ENCODE measurements at regions not wholly inside any gene's neighbourhood (a gene's known extent, or its start where the extent isn't known, plus 50 kb on each side); places are given as distances from the start of the nearest gene placed in this dataset.
"Not testable (repeated sequence)": the region's sequence is repeated elsewhere in the genome, so short reads cannot be mapped to it uniquely, and the experiment has no call there.

DNA sequence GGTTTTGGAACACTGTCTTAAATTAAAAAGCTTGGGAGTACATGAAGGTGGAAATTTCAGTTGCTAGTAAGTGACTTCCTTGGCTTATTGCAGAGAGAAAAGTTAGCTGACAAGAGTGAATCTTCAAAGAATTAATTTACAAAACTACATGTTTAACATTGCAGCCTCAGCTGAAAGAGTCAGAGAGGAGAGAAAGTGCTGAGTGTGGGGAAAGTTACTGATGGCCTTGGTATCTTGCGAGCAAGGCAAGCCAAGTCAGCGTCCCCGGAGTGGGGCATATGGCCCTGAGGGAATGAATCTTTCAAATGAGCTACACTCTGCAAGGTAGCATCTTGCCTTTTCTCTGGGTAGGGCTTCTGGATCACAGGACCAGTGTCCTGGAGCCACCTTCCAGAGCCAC lies 131.3 kb downstream of the LPIN1 start:
- H3K4me1 Mint-ChIP-seq = peaks cover 0 to 11% (median 3%) of the 10 kb centered on the region in 3 donors
- H3K36me3 Mint-ChIP-seq = peaks cover 2% of the 10 kb centered on the region
- no peaks in the 10 kb centered on the region for H3K9me3 Mint-ChIP-seq
- H3K4me3 Mint-ChIP-seq = no peak overlapping the region
- no peak overlapping the region for H3K27ac Mint-ChIP-seq
- H3K27me3 Mint-ChIP-seq = no peaks in the 10 kb centered on the region

DNA sequence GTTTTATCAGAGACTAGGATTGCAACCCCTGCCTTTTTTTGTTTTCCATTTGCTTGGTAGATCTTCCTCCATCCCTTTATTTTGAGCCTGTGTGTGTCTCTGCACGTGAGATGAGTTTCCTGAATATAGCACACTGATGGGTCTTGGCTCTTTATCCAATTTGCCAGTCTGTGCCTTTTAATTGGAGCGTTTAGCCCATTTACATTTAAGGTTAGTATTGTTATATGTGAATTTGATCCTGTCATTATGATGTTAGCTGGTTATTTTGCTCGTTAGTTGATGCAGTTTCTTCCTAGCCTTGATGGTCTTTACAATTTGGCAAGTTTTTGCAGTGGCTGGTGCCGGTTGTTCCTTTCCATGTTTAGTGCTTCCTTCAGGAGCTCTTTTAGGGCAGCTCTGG lies 138.8 kb downstream of the LPIN1 start:
- H3K4me3 Mint-ChIP-seq, H3K36me3 Mint-ChIP-seq, H3K9me3 Mint-ChIP-seq, H3K27ac Mint-ChIP-seq, H3K4me1 Mint-ChIP-seq, H3K27me3 Mint-ChIP-seq: not testable (repeated sequence)

- H3K27ac Mint-ChIP-seq, H3K36me3 Mint-ChIP-seq, H3K4me1 Mint-ChIP-seq, H3K27me3 Mint-ChIP-seq, H3K4me3 Mint-ChIP-seq: not testable (repeated sequence)
- H3K9me3 Mint-ChIP-seq = peaks cover 6 to 10% (median 7%) of the 10 kb centered on the region in 3 donors
Observed at GRCh38 chr2:11886899-11887298, 140.5 kb downstream of the LPIN1 start.

- H3K27me3 Mint-ChIP-seq = peaks cover 2% of the 10 kb centered on the region
- H3K9me3 Mint-ChIP-seq = peaks cover 9 to 16% (median 10%) of the 10 kb centered on the region in 3 donors
- H3K4me1 Mint-ChIP-seq = no peaks in the 10 kb centered on the region
- H3K4me3 Mint-ChIP-seq = peak overlapping the region in 1 of 4 donors; percentile 52
- H3K27ac Mint-ChIP-seq = no peak overlapping the region
- peaks cover 3% of the 10 kb centered on the region for H3K36me3 Mint-ChIP-seq
Observed at GRCh38 chr2:11889101-11889850, 142.8 kb downstream of the LPIN1 start.

DNA sequence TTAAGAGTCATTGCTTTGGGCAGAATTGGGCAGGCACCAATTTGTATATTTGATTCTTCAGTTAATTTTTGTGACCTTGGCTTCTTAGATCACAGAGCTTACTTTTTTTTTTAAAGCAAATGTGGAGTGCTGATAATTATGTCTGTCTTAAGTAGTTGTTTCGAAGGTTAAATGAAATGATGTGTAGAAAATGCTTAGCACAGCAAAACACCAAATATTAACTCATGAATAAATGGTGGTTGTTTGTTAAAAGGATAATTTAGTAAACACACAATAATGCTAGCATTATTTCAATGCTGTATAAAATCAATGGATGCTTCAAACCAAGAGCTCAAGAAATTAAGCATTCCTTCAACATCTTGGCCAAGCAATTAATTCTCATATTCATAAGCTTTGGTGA lies 143.4 kb downstream of the LPIN1 start:
- H3K27me3 Mint-ChIP-seq = peaks cover 2% of the 10 kb centered on the region
- no peak overlapping the region for H3K27ac Mint-ChIP-seq
- H3K36me3 Mint-ChIP-seq = peaks cover 3% of the 10 kb centered on the region
- H3K4me1 Mint-ChIP-seq = no peaks in the 10 kb centered on the region
- no peak overlapping the region for H3K4me3 Mint-ChIP-seq
- H3K9me3 Mint-ChIP-seq = peaks cover 14 to 20% (median 15%) of the 10 kb centered on the region in 3 donors

GRCh38 chr2:11891028-11891427 lies 144.6 kb downstream of the LPIN1 start:
- Mint-ChIP-seq H3K27me3 (peaks cover 2% of the 10 kb centered on the region), H3K4me3 (peak overlapping the region in 1 of 4 donors; percentile 78), H3K4me1 (no peaks in the 10 kb centered on the region), H3K9me3 (peaks cover 15 to 23% (median 17%) of the 10 kb centered on the region in 3 donors), H3K36me3 (peaks cover 3% of the 10 kb centered on the region), H3K27ac (no peak overlapping the region)

GRCh38 chr2:11891671-11892440 lies 145.4 kb downstream of the LPIN1 start:
- Mint-ChIP-seq H3K4me3 (no peak overlapping the region), H3K27ac (no peak overlapping the region), H3K27me3 (no peaks in the 10 kb centered on the region), H3K4me1 (no peaks in the 10 kb centered on the region), H3K9me3 (peaks cover 14 to 23% (median 15%) of the 10 kb centered on the region in 3 donors), H3K36me3 (peaks cover 3% of the 10 kb centered on the region)

DNA sequence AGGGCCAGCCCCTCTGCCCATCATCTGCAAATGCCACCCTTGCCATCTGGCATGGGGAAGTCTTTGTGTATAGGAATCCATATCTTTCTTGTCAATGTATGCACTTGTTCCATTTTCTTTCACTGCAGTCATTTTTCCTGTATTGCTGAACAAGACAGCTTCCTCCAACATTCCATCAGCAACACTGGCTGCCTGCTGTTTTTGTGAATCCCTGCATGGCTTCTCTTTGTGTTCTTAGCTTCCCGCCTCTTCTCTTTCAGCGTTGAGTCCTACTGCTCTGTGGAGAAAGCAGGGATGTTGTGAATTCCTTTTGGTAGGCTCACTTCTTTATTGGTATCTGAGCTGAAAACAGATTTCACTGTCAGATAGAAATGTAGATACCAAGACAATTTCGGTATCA lies 150.0 kb downstream of the LPIN1 start:
- Mint-ChIP-seq H3K36me3 (peaks cover 2% of the 10 kb centered on the region), H3K4me3 (no peak overlapping the region), H3K9me3 (peaks cover 8 to 13% (median 11%) of the 10 kb centered on the region in 3 donors), H3K27me3 (no peaks in the 10 kb centered on the region), H3K4me1 (no peaks in the 10 kb centered on the region), H3K27ac (no peak overlapping the region)

GRCh38 chr2:11898576-11898975 lies 152.1 kb downstream of the LPIN1 start:
- Mint-ChIP-seq H3K9me3 (peaks cover 8 to 12% (median 11%) of the 10 kb centered on the region in 3 donors), H3K36me3 (peaks cover 2% of the 10 kb centered on the region), H3K4me1 (peaks cover 0 to 3% (median 3%) of the 10 kb centered on the region in 3 donors), H3K27ac (no peak overlapping the region), H3K27me3 (no peaks in the 10 kb centered on the region), H3K4me3 (no peak overlapping the region)

DNA sequence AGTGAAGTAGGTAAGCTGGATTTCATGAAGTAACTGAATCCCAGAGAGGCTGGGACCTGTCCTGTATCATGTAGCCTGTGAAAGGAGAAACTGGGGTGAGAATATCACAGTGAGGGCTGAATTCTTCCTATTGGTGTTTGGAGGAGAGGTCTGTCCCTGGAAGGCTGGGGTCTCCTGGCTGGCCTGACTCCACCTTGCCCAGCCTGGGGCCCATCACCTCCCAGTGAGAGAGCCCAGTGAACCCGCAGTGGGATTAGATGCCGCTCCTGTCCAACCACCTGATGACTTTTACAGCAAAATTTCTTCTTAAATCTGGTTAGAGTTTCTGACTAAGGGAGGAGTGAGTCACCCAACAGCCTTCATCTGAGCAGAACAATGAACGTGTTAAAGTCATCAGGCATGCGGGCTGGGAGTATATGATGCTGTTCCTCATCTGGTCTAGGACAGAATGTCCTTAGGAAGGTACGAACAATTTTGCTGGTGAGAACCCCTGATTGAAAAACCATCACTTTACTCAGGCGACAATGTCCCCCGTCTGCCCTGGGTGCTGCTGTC lies 152.9 kb downstream of the LPIN1 start:
- Mint-ChIP-seq H3K27me3 (no peaks in the 10 kb centered on the region), H3K36me3 (peaks cover 2% of the 10 kb centered on the region), H3K9me3 (peaks cover 5 to 9% (median 8%) of the 10 kb centered on the region in 3 donors), H3K27ac (no peak overlapping the region), H3K4me3 (no peak overlapping the region), H3K4me1 (peaks cover 4 to 9% (median 8%) of the 10 kb centered on the region in 3 donors)

GRCh38 chr2:11900891-11901290 lies 154.5 kb downstream of the LPIN1 start:
- H3K27ac Mint-ChIP-seq, H3K36me3 Mint-ChIP-seq, H3K27me3 Mint-ChIP-seq, H3K9me3 Mint-ChIP-seq, H3K4me3 Mint-ChIP-seq: not testable (repeated sequence)
- H3K4me1 Mint-ChIP-seq = peaks cover 4 to 11% (median 10%) of the 10 kb centered on the region in 3 donors

DNA sequence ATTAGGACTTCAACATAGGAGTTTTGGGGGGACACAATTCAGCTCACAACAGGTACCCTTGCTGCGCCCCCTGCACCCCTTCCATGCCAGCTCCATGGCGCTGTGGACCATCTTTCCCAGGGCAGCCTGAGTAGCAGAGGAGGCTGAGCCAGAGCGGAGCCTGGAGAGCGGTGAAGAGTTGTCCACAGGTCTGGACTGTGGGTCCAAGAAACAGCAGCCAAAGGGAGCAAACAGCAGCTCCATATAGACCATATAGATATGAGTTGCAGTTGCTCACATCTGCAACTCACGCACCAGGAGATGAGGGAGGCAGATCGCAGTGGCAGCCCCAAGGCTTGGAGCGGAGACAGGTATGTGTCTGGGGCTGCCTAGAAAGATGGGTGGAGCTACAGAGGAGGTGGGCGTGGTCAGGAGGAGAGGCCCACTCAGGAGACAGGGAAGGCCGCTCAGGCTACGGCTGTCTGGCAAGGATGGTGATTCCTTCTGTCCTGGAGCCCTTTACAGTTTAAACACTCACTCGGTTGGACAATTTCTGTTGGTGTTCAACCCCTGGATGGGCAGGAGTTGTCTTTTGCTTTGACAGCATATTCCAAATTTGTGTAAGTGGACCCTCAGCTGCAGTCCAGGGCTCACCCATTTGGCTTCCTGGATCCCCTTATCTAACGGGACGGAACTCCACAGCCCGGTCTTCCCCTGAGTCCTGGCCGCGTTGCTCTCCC lies 155.1 kb downstream of the LPIN1 start:
- Mint-ChIP-seq H3K4me1 (peaks cover 4 to 11% (median 10%) of the 10 kb centered on the region in 3 donors), H3K27me3 (no peaks in the 10 kb centered on the region), H3K36me3 (peaks cover 2% of the 10 kb centered on the region), H3K4me3 (peak overlapping the region in 1 of 4 donors; percentile 2), H3K27ac (no peak overlapping the region), H3K9me3 (peaks cover 0 to 2% (median 0%) of the 10 kb centered on the region in 3 donors)

- Mint-ChIP-seq H3K4me1 (peaks cover 9 to 18% (median 15%) of the 10 kb centered on the region in 3 donors), H3K27ac (no peak overlapping the region), H3K36me3 (no peaks in the 10 kb centered on the region), H3K27me3 (no peaks in the 10 kb centered on the region), H3K4me3 (no peak overlapping the region), H3K9me3 (peaks cover 0 to 3% (median 0%) of the 10 kb centered on the region in 3 donors)
Observed at GRCh38 chr2:11903085-11903606, 156.7 kb downstream of the LPIN1 start.

GRCh38 chr2:11904029-11904428 lies 157.6 kb downstream of the LPIN1 start:
- Mint-ChIP-seq H3K36me3 (no peaks in the 10 kb centered on the region), H3K27ac (no peak overlapping the region), H3K27me3 (no peaks in the 10 kb centered on the region), H3K4me3 (no peak overlapping the region), H3K9me3 (peaks cover 0 to 3% (median 0%) of the 10 kb centered on the region in 3 donors), H3K4me1 (peaks cover 9 to 18% (median 15%) of the 10 kb centered on the region in 3 donors)

All from IgD-negative memory B cell (primary cell).